ENCODE measurements at regions not wholly inside any gene's neighbourhood (a gene's known extent, or its start where the extent isn't known, plus 50 kb on each side); places are given as distances from the start of the nearest gene placed in this dataset.

DNA sequence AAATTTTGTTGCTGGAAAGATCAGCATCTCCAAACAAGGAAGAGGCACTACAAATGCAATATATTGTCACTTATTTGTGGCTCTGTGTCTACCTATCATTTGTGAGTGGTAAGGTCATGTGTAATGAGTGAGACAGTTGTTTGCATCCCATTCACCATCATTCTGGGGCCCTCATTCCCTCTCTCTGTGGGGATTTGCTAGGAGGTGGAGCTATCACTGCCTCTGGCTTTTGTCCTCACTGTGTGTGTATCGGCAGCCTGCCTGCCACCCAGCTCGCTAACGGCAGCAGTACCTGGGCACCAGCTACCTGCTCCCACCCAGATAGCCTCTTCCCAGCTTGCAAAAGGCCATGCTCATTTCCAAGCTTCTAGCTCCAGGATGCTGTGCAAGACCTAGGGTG is 379.2 kb upstream of the ZFHX3 start:
- H3K27me3 ChIP-seq (replicated peaks) = no peaks in the 10 kb centered on the region
- in situ Hi-C loops (cut with HindIII; ENCODE audit: low pct_ligation_motif_present, low sequenced_read_pairs) = no loop called here
- H3K27ac ChIP-seq = no peak overlapping the region
- DNase-seq = no peak
- H3K4me3 ChIP-seq (ENCODE audit: low read depth, low read length) = no peak overlapping the region
- no peaks in the 10 kb centered on the region for H3K36me3 ChIP-seq (replicated peaks)
- TF ChIP-seq, protein P1, sequence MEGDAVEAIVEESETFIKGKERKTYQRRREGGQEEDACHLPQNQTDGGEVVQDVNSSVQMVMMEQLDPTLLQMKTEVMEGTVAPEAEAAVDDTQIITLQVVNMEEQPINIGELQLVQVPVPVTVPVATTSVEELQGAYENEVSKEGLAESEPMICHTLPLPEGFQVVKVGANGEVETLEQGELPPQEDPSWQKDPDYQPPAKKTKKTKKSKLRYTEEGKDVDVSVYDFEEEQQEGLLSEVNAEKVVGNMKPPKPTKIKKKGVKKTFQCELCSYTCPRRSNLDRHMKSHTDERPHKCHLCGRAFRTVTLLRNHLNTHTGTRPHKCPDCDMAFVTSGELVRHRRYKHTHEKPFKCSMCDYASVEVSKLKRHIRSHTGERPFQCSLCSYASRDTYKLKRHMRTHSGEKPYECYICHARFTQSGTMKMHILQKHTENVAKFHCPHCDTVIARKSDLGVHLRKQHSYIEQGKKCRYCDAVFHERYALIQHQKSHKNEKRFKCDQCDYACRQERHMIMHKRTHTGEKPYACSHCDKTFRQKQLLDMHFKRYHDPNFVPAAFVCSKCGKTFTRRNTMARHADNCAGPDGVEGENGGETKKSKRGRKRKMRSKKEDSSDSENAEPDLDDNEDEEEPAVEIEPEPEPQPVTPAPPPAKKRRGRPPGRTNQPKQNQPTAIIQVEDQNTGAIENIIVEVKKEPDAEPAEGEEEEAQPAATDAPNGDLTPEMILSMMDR (IDR thresholded peaks at IDR 0.05; ENCODE audit: low read depth, low read length, missing control alignments) = no peak

DNA sequence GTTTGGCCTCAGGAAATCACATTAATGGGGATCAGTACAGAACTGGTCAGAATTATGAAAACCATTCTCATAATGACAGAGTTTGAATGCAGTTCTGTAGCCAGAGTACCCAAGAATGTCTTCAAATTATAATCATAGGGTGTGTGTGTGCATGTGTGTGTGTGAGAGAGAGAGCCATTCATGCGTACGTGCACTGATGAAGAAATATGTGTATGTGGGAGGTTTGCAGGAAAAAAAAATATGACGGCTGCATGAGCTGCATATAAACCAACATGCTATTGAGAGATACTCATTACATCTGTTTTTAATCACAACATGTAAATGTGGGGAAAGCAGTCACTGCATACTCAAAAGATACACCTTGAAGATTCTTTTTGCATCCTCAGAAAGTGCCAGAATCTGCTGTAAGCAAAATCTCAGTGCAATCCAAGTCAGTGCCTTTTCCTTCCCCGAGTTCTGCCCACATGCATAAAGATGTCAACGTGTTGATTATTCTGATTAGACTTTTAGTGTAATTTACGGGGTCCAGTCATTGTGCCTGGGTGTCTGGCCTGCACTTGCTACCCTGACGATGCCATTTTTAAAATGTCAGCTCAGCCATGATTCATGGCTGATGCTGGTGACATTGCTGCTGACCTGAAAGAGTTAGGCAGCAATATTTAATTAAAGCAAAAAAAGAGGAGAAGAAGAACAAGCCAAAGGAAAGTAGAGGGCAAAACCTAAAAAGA is 378.7 kb upstream of the ZFHX3 start:
- in situ Hi-C loops (cut with HindIII; ENCODE audit: low pct_ligation_motif_present, low sequenced_read_pairs) = no loop called here
- Histone ChIP-seq H3K27ac (no peak overlapping the region), H3K4me3 (ENCODE audit: low read depth, low read length) (no peak overlapping the region), H3K27me3 (replicated peaks) (no peaks in the 10 kb centered on the region), H3K36me3 (replicated peaks) (no peaks in the 10 kb centered on the region)
- TF ChIP-seq, protein P1 (IDR thresholded peaks at IDR 0.05; ENCODE audit: low read depth, low read length, missing control alignments) = no peak
- no peak for DNase-seq

- H3K4me3 ChIP-seq (ENCODE audit: low read depth, low read length) = no peak overlapping the region
- DNase-seq = no peak
- TF ChIP-seq, protein P1 (IDR thresholded peaks at IDR 0.05; ENCODE audit: low read depth, low read length, missing control alignments) = no peak
- in situ Hi-C loops (cut with HindIII; ENCODE audit: low pct_ligation_motif_present, low sequenced_read_pairs) = no loop called here
- no peaks in the 10 kb centered on the region for H3K36me3 ChIP-seq (replicated peaks)
- no peak overlapping the region for H3K27ac ChIP-seq
- no peaks in the 10 kb centered on the region for H3K27me3 ChIP-seq (replicated peaks)
Observed at GRCh38 chr16:73420676-73421075, 372.7 kb upstream of the ZFHX3 start.

- H3K27me3 ChIP-seq (replicated peaks) = no peaks in the 10 kb centered on the region
- DNase-seq = no peak
- H3K36me3 ChIP-seq (replicated peaks) = no peaks in the 10 kb centered on the region
- H3K4me3 ChIP-seq (ENCODE audit: low read depth, low read length) = no peak overlapping the region
- TF ChIP-seq, protein P1 (IDR thresholded peaks at IDR 0.05; ENCODE audit: low read depth, low read length, missing control alignments) = no peak
- in situ Hi-C loops (cut with HindIII; ENCODE audit: low pct_ligation_motif_present, low sequenced_read_pairs) = no loop called here
- H3K27ac ChIP-seq = no peak overlapping the region
Observed at GRCh38 chr16:73420244-73420643, 372.3 kb upstream of the ZFHX3 start.

GRCh38 chr16:73418691-73419090 is 370.8 kb upstream of the ZFHX3 start:
- no peak overlapping the region for H3K27ac ChIP-seq
- no peaks in the 10 kb centered on the region for H3K36me3 ChIP-seq (replicated peaks)
- DNase-seq = no peak
- no peak overlapping the region for H3K4me3 ChIP-seq (ENCODE audit: low read depth, low read length)
- TF ChIP-seq, protein P1 (IDR thresholded peaks at IDR 0.05; ENCODE audit: low read depth, low read length, missing control alignments) = no peak
- in situ Hi-C loops (cut with HindIII; ENCODE audit: low pct_ligation_motif_present, low sequenced_read_pairs) = no loop called here
- H3K27me3 ChIP-seq (replicated peaks) = no peaks in the 10 kb centered on the region

GRCh38 chr16:73418051-73418450 is 370.1 kb upstream of the ZFHX3 start:
- in situ Hi-C loops (cut with HindIII; ENCODE audit: low pct_ligation_motif_present, low sequenced_read_pairs) = no loop called here
- DNase-seq = no peak
- TF ChIP-seq, protein P1 (IDR thresholded peaks at IDR 0.05; ENCODE audit: low read depth, low read length, missing control alignments) = no peak
- Histone ChIP-seq H3K4me3 (ENCODE audit: low read depth, low read length) (no peak overlapping the region), H3K27ac (no peak overlapping the region), H3K27me3 (replicated peaks) (no peaks in the 10 kb centered on the region), H3K36me3 (replicated peaks) (no peaks in the 10 kb centered on the region)
